OCI-LY7 (cell line): ENCODE measurements at regions not wholly inside any gene's neighbourhood (a gene's known extent, or its start where the extent isn't known, plus 50 kb on each side); places are given as distances from the start of the nearest gene placed in this dataset.

Source experiments
- BruUV-seq: library from RNA; stranded (reverse); fragments of 400-500 nt; replicated peaks from 2 replicates; lab custom pipeline; 2021; lab: Mats Ljungman, UMichigan
- CTCF ChIA-PET: fragments of 300-600 bp; sonication (Branson Sonifier 250); formaldehyde crosslinking; loops from one replicate; lab custom pipeline; 2022; ENCODE audit warnings: antibody characterized with exemption; ENCODE audit not compliant: unreplicated experiment; lab: Charles Lee
- POLR2A ChIA-PET: fragments of 300-600 bp; sonication (Branson Sonifier 250); formaldehyde crosslinking; loops from one replicate; lab custom pipeline; 2022; ENCODE audit warnings: antibody characterized with exemption; lab: Charles Lee
- DNase-seq: peaks from one replicate; pipeline ENCODE4 v3.0.0-alpha.2; 2015; ENCODE audit warnings: low spot score
- H2AFZ ChIP-seq: fragments of 200-600 bp; sonication (generic), shearing (Covaris generic); 2 replicates; pipeline ENCODE4 v1.6.1; 2014; ENCODE audit warnings: mild to moderate bottlenecking, antibody characterized with exemption, low read length, moderate library complexity
- H3K27ac ChIP-seq: fragments of 200-600 bp; sonication (generic); 2 replicates; pipeline ENCODE4 v1.5.1; 2014; ENCODE audit warnings: mixed run types, low read depth, mild to moderate bottlenecking, moderate library complexity, low read length, inconsistent platforms; ENCODE audit not compliant: poor library complexity, severe bottlenecking
- H3K36me3 ChIP-seq: fragments of 200-600 bp; sonication (generic); 2 replicates; pipeline ENCODE4 v1.6.1; 2014; ENCODE audit warnings: mild to moderate bottlenecking, antibody characterized with exemption, low read length, moderate library complexity, mixed read lengths; ENCODE audit not compliant: insufficient read depth
- H3K4me1 ChIP-seq: fragments of 200-600 bp; sonication (generic); 2 replicates; pipeline ENCODE4 v1.5.1; 2014; ENCODE audit warnings: mild to moderate bottlenecking, low read length; ENCODE audit not compliant: insufficient read depth, poor library complexity, severe bottlenecking
- H3K4me2 ChIP-seq: fragments of 200-600 bp; sonication (generic); 2 replicates; pipeline ENCODE4 v1.6.1; 2014; ENCODE audit warnings: mild to moderate bottlenecking, low read length
- H3K4me3 ChIP-seq: fragments of 200-600 bp; sonication (generic); 2 replicates; pipeline ENCODE4 v1.5.1; 2014; ENCODE audit warnings: mild to moderate bottlenecking, low read depth, low read length; ENCODE audit not compliant: poor library complexity, severe bottlenecking
- H3K79me2 ChIP-seq: fragments of 200-600 bp; sonication (generic); 2 replicates; pipeline ENCODE4 v1.6.1; 2016; ENCODE audit warnings: low read depth, mild to moderate bottlenecking, low read length, moderate library complexity, mixed read lengths; ENCODE audit not compliant: insufficient read depth
- H3K9me2 ChIP-seq: fragments of 200-600 bp; sonication (generic); 2 replicates; pipeline ENCODE4 v1.6.1; 2016; ENCODE audit warnings: mild to moderate bottlenecking, low read length, mixed read lengths; ENCODE audit not compliant: insufficient read depth
- H3K9me3 ChIP-seq: fragments of 200-600 bp; sonication (generic); 2 replicates; pipeline ENCODE4 v1.6.1; 2014; ENCODE audit warnings: mild to moderate bottlenecking, mixed run types, low read length, mixed read lengths
- H4K20me1 ChIP-seq: fragments of 200-600 bp; sonication (generic); 2 replicates; pipeline ENCODE4 v1.6.1; 2014; ENCODE audit warnings: mild to moderate bottlenecking, antibody characterized with exemption, low read length, moderate library complexity, mixed read lengths; ENCODE audit not compliant: insufficient read depth
- EZH2phosphoT487 ChIP-seq: fragments of 200-600 bp; sonication (generic); IDR thresholded peaks from 2 replicates; pipeline ENCODE4 v1.6.1; 2018; ENCODE audit warnings: low read depth, borderline replicate concordance, mild to moderate bottlenecking, mixed run types, antibody characterized with exemption, low read length, moderate library complexity, mixed read lengths
- intact Hi-C: fragments of 100-400 bp; cut with micrococcal nuclease; formaldehyde crosslinking; loops from one replicate; pipeline ENCODE4 v1.10.0; 2022; ENCODE audit not compliant: unreplicated experiment
- TF ChIP-seq, protein P1 (sequence below): fragments of 200-600 bp; sonication (generic); conservative IDR thresholded peaks from 2 replicates; pipeline ENCODE4 v1.5.1; 2014; ENCODE audit warnings: mild to moderate bottlenecking, antibody characterized with exemption, low read length, moderate library complexity, mixed read lengths

DNA sequence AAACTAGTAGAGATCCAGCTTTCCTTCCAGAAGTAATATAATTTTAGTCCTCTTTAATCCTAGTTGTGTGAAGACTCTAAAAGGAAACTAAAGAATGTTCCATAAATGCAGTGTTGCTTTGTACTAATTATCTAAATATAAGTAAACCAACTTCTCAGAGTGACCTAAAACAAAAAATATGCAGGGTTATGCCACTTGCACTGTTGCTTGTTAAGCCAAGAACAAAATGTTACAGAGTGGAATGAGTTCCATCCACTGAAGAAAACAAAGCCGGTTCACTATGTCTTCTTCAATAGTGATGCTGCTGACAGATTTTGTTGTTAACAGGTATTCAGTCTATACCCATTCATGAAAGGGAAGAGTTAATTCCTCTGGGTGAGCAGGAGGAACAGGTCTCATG lies 252.0 kb upstream of the DIAPH2 start:
- no peak overlapping the region for H3K27ac ChIP-seq
- no peaks in the 10 kb centered on the region for H3K36me3 ChIP-seq
- H3K4me2 ChIP-seq = no peak overlapping the region
- no peaks in the 10 kb centered on the region for H3K4me1 ChIP-seq
- CTCF ChIA-PET = no interaction called here
- BruUV-seq = no TSS peak
- no peaks in the 10 kb centered on the region for H3K79me2 ChIP-seq
- H3K9me2 ChIP-seq = no peaks in the 10 kb centered on the region
- H2AFZ ChIP-seq = no peak overlapping the region
- intact Hi-C loops = no loop called here
- no peaks in the 10 kb centered on the region for H3K9me3 ChIP-seq
- H3K4me3 ChIP-seq = no peak overlapping the region
- TF ChIP-seq, protein P1, sequence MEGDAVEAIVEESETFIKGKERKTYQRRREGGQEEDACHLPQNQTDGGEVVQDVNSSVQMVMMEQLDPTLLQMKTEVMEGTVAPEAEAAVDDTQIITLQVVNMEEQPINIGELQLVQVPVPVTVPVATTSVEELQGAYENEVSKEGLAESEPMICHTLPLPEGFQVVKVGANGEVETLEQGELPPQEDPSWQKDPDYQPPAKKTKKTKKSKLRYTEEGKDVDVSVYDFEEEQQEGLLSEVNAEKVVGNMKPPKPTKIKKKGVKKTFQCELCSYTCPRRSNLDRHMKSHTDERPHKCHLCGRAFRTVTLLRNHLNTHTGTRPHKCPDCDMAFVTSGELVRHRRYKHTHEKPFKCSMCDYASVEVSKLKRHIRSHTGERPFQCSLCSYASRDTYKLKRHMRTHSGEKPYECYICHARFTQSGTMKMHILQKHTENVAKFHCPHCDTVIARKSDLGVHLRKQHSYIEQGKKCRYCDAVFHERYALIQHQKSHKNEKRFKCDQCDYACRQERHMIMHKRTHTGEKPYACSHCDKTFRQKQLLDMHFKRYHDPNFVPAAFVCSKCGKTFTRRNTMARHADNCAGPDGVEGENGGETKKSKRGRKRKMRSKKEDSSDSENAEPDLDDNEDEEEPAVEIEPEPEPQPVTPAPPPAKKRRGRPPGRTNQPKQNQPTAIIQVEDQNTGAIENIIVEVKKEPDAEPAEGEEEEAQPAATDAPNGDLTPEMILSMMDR = no peak
- TF ChIP-seq EZH2phosphoT487 = no peak
- DNase-seq = no peak
- no peaks in the 10 kb centered on the region for H4K20me1 ChIP-seq
- POLR2A ChIA-PET = no interaction called here

DNA sequence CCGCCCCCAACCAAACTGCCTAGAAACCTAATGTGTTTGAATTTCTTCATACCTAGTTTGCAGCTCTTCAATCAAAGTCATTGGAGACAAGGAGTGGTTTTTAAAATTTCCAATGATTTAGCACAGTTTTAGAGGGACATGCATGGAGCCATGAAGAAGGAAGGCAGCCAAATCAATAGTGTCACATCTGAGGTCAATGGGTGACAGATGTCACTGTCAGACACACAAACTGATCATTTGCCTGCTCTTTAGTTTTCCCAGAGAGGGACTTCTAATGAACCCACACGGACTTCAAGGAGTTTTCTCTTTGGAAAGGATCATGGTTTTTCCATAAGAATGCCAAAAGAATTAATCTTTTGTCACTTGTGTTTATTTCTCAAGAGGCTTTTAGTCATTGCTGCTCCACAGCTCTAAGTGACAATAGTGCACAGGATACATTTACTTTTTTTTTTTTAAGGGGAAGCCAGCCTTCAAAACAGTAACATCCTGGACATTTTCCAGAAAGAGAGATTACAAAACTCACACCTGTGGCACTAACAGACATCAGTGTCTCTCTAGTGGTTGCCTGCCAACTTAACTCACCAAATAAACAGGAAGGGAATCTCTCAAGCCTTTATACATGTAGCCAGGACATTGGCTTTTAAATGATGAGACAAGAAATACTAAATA lies 251.1 kb upstream of the DIAPH2 start:
- H3K79me2 ChIP-seq = no peaks in the 10 kb centered on the region
- H3K9me2 ChIP-seq = no peaks in the 10 kb centered on the region
- H2AFZ ChIP-seq = no peak overlapping the region
- CTCF ChIA-PET = no interaction called here
- BruUV-seq = no TSS peak
- POLR2A ChIA-PET = no interaction called here
- H3K4me3 ChIP-seq = no peak overlapping the region
- no peaks in the 10 kb centered on the region for H4K20me1 ChIP-seq
- intact Hi-C loops = no loop called here
- TF ChIP-seq, protein P1 = no peak
- no peak for TF ChIP-seq EZH2phosphoT487
- no peaks in the 10 kb centered on the region for H3K9me3 ChIP-seq
- no peaks in the 10 kb centered on the region for H3K4me1 ChIP-seq
- no peak overlapping the region for H3K27ac ChIP-seq
- H3K4me2 ChIP-seq = no peak overlapping the region
- H3K36me3 ChIP-seq = no peaks in the 10 kb centered on the region
- no peak for DNase-seq

DNA sequence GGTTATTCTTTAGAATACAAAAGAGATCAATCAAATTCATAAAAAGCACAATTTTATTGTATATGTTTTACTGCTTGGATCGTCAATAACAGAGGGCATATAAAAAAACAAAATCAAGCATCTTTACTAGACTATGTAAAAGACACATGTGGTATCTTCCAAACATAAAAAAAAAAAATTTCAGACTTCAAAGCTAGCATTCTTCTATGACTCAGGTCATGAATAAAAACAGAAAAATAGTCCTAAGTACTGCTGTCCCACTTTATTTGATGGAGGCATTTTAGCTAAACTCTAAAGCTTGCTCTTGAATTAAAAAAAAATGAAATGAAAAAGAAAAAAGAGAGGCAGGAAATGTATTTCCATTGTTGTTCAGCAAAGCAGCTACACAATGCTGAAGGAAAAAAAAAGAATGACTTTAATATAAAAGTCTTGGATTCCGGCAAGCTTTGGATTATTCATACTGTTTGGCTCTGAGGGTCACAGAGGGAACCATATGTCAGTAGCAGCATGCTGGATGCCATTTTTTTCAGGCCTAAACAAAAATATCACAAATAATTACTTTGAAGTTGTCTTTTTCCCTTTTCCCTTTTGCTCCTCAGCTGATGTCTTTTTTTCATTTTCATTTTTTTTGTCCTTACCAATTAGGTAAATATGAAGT lies 249.1 kb upstream of the DIAPH2 start:
- intact Hi-C loops = no loop called here
- BruUV-seq = no TSS peak
- H3K4me3 ChIP-seq = no peak overlapping the region
- no peaks in the 10 kb centered on the region for H3K36me3 ChIP-seq
- TF ChIP-seq, protein P1 = no peak
- TF ChIP-seq EZH2phosphoT487 = no peak
- no peak overlapping the region for H2AFZ ChIP-seq
- DNase-seq = no peak
- H4K20me1 ChIP-seq = no peaks in the 10 kb centered on the region
- H3K79me2 ChIP-seq = no peaks in the 10 kb centered on the region
- POLR2A ChIA-PET = no interaction called here
- CTCF ChIA-PET = no interaction called here
- no peaks in the 10 kb centered on the region for H3K9me2 ChIP-seq
- H3K4me1 ChIP-seq = no peaks in the 10 kb centered on the region
- H3K9me3 ChIP-seq = no peaks in the 10 kb centered on the region
- no peak overlapping the region for H3K4me2 ChIP-seq
- H3K27ac ChIP-seq = no peak overlapping the region
